A673 (cell line): ENCODE measurements at regions not wholly inside any gene's neighbourhood (a gene's known extent, or its start where the extent isn't known, plus 50 kb on each side); places are given as distances from the start of the nearest gene placed in this dataset.

Experiments used
- BruUV-seq: library from RNA; stranded (reverse); fragments of 400-500 nt; replicated peaks from 2 replicates; lab custom pipeline; 2021; lab: Mats Ljungman, UMichigan
- CTCF ChIA-PET: fragments of 300-600 bp; sonication (Branson Sonifier 250); formaldehyde crosslinking; loops from one replicate; lab custom pipeline; 2022; ENCODE audit warnings: antibody characterized with exemption; lab: Charles Lee
- POLR2A ChIA-PET: fragments of 300-600 bp; sonication (Branson Sonifier 250); formaldehyde crosslinking; loops from one replicate; lab custom pipeline; 2022; ENCODE audit warnings: antibody characterized with exemption; ENCODE audit not compliant: low non-redundant PET; lab: Charles Lee
- DNase-seq: peaks from one replicate; pipeline ENCODE4 v3.0.0-alpha.2; 2015; ENCODE audit warnings: low spot score
- H3K27ac ChIP-seq: fragments of 200-600 bp; sonication (generic); 2 replicates; pipeline ENCODE4 v1.5.1; 2016; ENCODE audit warnings: mixed run types, low read depth, mild to moderate bottlenecking, mixed read lengths, antibody characterized with exemption, low read length; ENCODE audit not compliant: poor library complexity, severe bottlenecking
- H3K27me3 ChIP-seq: fragments of 200-600 bp; sonication (generic); replicated peaks from 2 replicates; pipeline ENCODE4 v1.6.1; 2017; ENCODE audit warnings: mixed run types, low read depth, mild to moderate bottlenecking, mixed read lengths, antibody characterized with exemption, low read length; ENCODE audit not compliant: insufficient read depth, poor library complexity
- H3K36me3 ChIP-seq: fragments of 200-600 bp; sonication (generic); 2 replicates; pipeline ENCODE4 v1.6.1; 2016; ENCODE audit warnings: mixed run types, mild to moderate bottlenecking, mixed read lengths, antibody characterized with exemption, low read length; ENCODE audit not compliant: insufficient read depth, poor library complexity, severe bottlenecking
- H3K4me1 ChIP-seq: fragments of 200-600 bp; sonication (generic); 2 replicates; pipeline ENCODE4 v1.6.1; 2017; ENCODE audit warnings: mixed run types, mild to moderate bottlenecking, mixed read lengths, antibody characterized with exemption, low read length; ENCODE audit not compliant: insufficient read depth, poor library complexity, severe bottlenecking
- H3K4me3 ChIP-seq: fragments of 200-600 bp; sonication (generic); 2 replicates; pipeline ENCODE4 v1.5.1; 2016; ENCODE audit warnings: low read depth, mixed run types, mild to moderate bottlenecking, mixed read lengths, low read length; ENCODE audit not compliant: poor library complexity, severe bottlenecking
- H3K9me3 ChIP-seq: fragments of 200-600 bp; sonication (generic); 2 replicates; pipeline ENCODE4 v1.6.1; 2016; ENCODE audit warnings: mixed run types, low read depth, mild to moderate bottlenecking, mixed read lengths, antibody characterized with exemption, low read length; ENCODE audit not compliant: poor library complexity, severe bottlenecking
- CTCF ChIP-seq: fragments of 300-800, 200-600 bp; sonication (generic); conservative IDR thresholded peaks from 2 replicates; pipeline ENCODE4 v1.5.1; 2017; ENCODE audit warnings: low read depth, mild to moderate bottlenecking, antibody characterized with exemption, low read length, moderate library complexity, mixed read lengths
- EZH2 ChIP-seq: fragments of 200-600 bp; sonication (generic); IDR thresholded peaks from 2 replicates; pipeline ENCODE4 v1.6.1; 2017; ENCODE audit warnings: borderline replicate concordance, low read depth, mild to moderate bottlenecking, mixed read lengths, antibody characterized with exemption, low read length; ENCODE audit not compliant: poor library complexity, severe bottlenecking
- intact Hi-C: fragments of 100-400 bp; cut with micrococcal nuclease; formaldehyde crosslinking; loops from one replicate; pipeline ENCODE4 v1.10.0; 2022; ENCODE audit not compliant: unreplicated experiment

- Histone ChIP-seq H3K4me1 (no peaks in the 10 kb centered on the region), H3K27me3 (peaks cover 17% of the 10 kb centered on the region), H3K4me3 (no peak overlapping the region), H3K36me3 (no peaks in the 10 kb centered on the region), H3K9me3 (no peaks in the 10 kb centered on the region), H3K27ac (no peak overlapping the region)
- CTCF ChIA-PET: no interaction called here
- intact Hi-C loops: no loop called here
- BruUV-seq: no TSS peak
- POLR2A ChIA-PET: no interaction called here
- DNase-seq: no peak
- TF ChIP-seq EZH2: no peak
- TF ChIP-seq CTCF: no peak
Observed at GRCh38 chr1:50262436-50262835, 153.7 kb downstream of the ELAVL4 start.

GRCh38 chr1:50261951-50262350, 153.2 kb downstream of the ELAVL4 start:
- intact Hi-C loops: no loop called here
- no peak overlapping the region for H3K27ac ChIP-seq
- TF ChIP-seq CTCF (no peak), EZH2 (no peak)
- H3K36me3 ChIP-seq: no peaks in the 10 kb centered on the region
- no peaks in the 10 kb centered on the region for H3K4me1 ChIP-seq
- CTCF ChIA-PET: no interaction called here
- H3K4me3 ChIP-seq: no peak overlapping the region
- POLR2A ChIA-PET: no interaction called here
- DNase-seq: no peak
- peaks cover 17% of the 10 kb centered on the region for H3K27me3 ChIP-seq
- no TSS peak for BruUV-seq
- no peaks in the 10 kb centered on the region for H3K9me3 ChIP-seq

GRCh38 chr1:50257940-50258685, 149.4 kb downstream of the ELAVL4 start:
- BruUV-seq: no TSS peak
- CTCF ChIA-PET: no interaction called here

More at GRCh38 chr1:50257940-50258685, 149.4 kb downstream of the ELAVL4 start:
- no peak overlapping the region for H3K27ac ChIP-seq
- no peaks in the 10 kb centered on the region for H3K36me3 ChIP-seq
- no peak overlapping the region for H3K4me3 ChIP-seq
- intact Hi-C loops: no loop called here
- no peak for TF ChIP-seq EZH2
- no peak for TF ChIP-seq CTCF
- peaks cover 17% of the 10 kb centered on the region for H3K27me3 ChIP-seq
- DNase-seq: no peak
- H3K4me1 ChIP-seq: no peaks in the 10 kb centered on the region
- no peaks in the 10 kb centered on the region for H3K9me3 ChIP-seq
- POLR2A ChIA-PET: no interaction called here
